Skin of body (tissue), 1 donor: ENCODE measurements at regions not wholly inside any gene's neighbourhood (a gene's known extent, or its start where the extent isn't known, plus 50 kb on each side); places are given as distances from the start of the nearest gene placed in this dataset.
"Not testable (repeated sequence)": the region's sequence is repeated elsewhere in the genome, so short reads cannot be mapped to it uniquely, and the experiment has no call there.

ENCODE experiments used
- DNase-seq: peaks from one replicate; lab custom pipeline; 2025; lab: John Stamatoyannopoulos, UW

DNA sequence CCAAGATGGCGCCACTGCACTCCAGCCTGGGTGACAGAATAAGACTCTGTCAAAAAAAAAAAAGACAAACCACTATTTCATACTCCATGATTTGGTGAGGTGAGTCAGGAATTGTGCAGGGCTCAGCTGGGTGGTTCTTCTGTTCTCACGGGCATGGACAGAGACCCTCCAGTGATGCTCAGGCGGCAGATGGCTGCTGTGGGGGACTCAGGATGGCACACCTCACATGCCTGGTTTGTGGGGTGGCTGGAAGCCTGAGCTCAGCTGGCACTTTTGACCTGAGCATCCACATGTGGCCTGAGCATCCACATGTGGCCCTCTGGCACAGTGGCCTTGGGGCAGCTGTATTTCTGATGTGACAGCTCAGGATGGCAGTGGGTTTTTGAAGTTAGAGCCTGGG is 217.2 kb downstream of the IRX2 start:
- no peak for DNase-seq

DNA sequence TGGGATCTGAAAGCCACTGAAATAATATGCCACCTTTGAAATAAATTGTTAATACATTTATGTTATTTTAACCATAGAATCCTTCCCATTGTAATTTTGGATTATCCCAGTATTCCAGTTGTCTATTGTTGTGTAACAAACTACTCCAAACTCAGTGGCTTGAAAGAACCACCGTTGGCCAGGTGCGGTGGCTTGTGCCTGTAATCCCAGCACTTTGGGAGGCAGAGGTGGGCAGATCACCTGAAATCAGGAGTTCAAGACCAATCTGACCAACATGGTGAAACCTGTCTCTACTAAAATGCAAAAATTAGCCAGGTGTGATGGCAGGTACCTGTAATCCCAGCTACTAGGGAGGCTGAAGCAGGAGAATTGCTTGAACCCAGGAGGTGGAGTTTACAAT is 217.6 kb downstream of the IRX2 start:
- DNase-seq, result not testable (repeated sequence)

DNA sequence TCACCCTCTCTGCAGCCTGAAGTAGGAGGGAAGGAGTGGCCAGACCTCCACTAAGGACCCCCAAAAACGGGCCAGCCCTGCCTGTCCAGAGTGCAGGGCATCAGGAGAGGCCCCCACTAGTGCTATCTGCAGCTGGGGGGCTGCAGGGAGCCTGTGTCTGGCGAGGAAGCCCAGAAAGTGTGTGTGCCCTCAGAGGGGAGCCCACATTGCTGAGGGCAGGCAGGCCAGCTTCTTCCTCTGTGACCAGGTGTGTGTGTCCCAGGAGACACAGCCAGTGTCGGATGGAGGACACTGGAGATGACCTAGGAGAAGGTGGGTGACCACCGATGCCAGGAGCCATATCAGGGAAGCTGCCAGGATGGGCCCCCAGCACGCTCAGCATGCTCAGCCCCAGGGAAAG is 218.7 kb downstream of the IRX2 start:
- DNase-seq, result no peak

DNA sequence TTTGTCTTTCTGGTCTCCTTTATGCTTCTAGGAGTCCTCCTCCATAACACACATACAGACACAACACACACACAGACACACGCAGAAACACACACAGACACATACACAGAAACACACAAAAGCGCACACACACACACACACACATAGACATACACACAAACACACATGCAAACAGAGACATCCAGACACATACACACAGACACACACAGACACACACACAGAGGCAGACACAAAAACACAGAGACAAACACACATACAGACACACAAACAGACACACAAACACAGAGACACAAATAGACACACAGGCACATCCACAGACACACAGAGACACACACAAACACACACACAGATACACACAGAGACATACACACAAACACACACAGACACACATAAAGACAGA is 220.2 kb downstream of the IRX2 start:
- DNase-seq, result no peak

DNA sequence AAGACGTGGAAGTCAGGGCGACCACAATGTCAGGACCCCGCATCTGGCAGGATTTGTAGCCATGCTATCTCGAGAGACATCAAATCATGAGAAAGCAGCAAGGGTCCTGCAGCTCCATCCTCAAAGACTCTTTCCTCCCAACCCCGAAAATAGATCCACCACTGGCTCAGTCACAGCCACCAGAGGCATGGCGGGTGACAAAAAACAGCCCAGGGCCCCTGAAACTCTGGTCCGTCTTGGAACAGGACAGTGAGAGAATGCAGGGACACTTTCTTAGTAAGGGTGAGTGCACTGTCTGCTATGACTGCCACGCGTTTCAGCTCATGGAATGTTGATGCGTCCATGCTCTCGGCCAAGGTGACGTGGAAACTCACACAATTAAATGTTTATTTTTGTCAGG is 220.9 kb downstream of the IRX2 start:
- DNase-seq, result no peak

DNA sequence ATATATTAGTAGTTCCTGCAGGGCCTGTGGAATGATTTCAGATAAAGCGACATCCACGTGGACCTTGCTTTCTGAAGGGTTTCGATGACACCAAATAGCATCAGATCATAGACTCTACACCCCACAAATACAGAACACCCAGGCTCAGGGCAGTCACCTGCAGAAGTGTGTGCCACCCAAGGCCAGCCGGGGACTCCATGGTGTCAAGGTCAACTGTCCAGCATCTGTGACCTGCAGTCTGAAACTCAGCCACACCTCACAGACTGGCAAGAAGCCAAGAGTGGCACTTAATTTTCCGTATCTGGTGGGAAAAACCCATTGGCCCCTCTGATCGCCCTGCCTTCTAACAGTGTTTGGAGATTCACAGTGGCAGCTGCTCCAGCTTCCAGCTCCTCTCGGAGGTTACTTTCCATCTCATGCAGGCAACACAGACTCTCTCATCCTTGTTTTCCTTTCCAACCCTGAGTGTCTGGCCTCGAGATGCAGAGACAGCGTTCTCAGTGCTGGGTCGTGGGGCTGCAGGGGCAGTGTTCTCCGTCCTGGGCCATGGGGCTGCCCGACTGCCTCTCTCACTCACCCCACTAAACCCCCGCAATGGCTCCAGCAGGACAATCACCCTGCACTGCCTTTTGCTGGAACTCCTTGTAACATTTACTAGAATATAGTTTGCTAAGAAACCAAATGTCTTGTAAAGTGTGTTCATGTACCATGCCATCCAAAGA is 221.9 kb downstream of the IRX2 start:
- no peak for DNase-seq

DNA sequence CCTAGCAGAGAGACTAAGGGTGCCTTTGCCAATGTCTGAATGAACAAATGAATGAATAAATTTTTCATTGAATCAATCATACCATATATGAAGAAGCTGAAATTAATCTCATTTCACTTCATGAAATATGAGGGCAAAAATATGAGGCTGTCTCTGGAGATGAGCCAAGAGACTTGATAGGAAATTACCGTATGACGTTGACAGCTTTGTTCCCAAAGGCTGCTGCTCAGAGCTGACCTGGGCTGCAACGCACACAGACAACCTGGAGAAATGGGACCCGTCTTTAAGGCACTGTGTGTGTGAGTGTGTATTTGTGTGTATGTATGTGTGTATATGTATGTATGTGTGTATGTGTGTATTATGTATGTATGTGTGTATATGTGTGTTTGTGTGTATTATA is 226.1 kb downstream of the IRX2 start:
- DNase-seq, result no peak

DNA sequence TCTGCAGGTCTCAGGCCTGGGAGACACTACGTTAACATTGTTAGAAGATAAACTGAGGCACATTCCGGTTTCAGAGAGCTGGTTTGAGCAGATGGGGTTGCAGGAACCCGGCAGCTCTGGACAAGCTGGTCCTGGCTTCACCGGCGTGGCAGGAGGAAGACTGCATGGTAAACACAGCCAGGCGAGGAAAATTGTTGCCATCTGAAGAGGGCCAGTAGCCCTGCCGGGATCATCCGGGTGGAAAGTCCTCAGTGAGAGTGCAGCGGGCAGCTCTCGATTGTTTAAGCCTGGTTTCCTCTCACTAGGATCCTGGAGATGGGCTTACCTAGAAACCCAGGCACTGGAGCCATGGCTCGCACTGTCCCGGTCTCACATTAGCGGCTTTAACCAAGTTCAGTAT is 226.9 kb downstream of the IRX2 start:
- no peak for DNase-seq

DNA sequence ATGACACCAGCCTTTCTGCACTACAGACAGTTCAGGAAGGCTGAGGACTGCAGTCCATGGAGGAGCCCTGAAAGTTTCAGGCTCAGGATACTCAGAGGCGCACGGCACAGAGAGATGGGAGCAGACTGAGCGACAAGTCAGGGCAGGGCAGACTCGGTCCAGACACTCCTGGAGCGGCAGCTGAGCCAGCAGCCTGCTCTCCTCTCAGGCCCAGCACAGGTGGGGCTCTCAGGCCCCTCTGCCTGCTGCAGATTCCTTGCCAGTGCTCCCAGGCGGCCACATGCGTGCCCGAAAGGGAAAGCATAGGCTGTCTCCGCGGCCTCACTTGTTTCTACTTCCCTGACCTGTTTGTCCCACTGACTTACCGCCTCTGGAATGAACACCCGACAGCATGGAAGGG is 228.3 kb downstream of the IRX2 start:
- DNase-seq, result no peak

DNA sequence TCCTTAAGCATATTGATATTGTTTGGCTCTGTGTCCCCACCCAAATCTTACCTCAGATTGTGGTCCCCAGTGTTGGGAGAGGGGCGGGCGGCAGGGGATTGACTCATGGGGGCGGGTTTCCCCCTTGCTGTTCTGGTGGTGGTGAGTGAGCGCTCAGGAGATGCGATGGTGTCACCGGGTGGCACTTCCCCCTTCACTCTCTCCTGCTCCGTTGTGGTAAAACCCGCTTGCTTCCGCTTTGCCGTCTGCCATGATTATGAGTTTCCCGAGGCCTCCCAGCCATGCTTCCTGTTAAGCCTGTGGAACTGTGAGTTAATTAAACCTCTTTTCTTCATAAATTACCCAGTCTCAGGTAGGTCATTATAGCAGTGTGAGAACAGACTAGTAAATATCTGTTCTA is 229.1 kb downstream of the IRX2 start:
- DNase-seq, result no peak

DNA sequence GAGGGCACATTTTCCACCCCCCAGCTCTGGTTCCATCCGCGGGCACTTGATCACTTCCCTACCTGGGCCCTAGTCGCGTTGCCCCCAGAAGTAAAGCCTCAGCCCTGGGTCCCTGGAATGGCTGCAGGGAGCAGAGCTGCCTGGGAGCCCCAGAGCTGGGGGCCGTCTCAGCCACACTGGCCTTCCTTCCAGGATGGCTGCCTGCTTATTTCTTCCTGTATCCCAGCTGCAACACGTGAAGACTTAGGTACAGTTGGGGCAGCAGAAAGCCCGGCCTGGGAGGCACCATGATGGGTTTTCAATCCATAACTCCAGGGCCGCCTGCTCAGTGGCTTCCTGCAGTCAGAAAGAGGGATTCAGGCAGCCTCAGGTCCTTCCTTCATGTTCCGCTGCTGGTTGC is 232.3 kb downstream of the IRX2 start:
- no peak for DNase-seq

DNA sequence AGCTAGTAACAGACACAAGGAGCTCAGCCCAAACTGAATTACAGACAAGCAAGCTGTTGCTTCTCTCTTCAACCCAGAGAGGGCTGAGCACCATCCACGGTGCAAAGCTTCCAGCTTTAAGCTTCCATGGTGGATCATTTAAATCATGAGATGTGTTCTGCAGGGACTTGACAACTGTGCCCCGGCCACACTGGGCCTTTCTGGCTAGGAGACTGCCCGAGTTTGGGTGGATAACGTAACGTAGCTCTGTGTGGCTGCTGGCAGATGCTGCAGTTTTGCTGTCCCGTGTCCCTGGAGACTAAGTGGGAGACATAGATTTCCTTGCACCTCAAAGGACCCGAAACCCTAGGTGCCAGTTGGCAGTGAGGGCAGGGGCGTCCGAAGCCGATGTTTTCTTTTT is 234.0 kb downstream of the IRX2 start:
- DNase-seq, result no peak

DNA sequence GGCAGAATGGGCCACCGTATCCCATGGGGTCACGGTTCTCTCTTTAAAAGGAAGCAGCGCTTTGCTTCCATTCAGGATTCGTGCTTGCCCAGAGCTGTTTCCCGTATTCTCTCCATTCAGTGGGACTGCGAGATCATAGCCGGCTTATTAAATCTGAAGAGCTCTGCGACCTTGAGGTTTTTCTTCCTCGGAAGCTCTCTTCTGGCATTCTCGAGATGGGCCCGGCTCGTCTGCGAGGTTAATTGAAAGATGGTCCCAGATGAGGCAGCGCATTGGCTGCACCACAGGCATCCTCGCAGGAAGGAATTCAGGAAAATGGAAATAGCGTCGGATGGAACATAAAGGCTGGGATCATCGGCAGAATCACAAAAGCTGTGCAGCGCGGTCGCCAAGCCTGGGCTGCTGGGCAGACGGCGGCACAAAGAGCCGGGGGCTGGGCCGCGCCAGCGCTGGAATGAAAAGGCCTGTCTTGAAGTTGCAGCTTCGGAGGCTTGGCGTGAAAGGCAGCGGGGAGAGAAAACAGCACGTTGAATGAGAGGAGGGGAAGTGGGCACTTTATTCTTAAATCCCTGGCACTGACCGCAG is 236.2 kb downstream of the IRX2 start:
- DNase-seq, result no peak

DNA sequence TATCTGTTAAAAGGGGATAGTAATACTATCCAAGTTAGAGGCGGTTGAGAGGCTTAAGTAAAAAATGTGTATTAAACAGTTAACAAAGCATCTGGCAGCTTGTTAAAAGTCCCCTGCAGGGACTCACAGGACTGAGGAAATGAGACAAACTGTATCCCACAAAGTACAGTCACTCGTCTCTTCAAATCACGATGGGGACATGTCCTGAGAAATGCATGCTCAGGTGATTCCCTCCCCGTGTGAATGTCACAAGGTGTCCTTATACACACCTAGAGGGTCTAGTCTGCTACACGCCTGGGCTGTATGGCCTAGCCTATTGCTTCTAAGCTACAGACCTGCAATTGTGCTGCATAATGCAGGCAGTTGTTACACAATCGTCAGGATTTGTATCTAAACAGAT is 237.0 kb downstream of the IRX2 start:
- peak; percentile 5 for DNase-seq

DNA sequence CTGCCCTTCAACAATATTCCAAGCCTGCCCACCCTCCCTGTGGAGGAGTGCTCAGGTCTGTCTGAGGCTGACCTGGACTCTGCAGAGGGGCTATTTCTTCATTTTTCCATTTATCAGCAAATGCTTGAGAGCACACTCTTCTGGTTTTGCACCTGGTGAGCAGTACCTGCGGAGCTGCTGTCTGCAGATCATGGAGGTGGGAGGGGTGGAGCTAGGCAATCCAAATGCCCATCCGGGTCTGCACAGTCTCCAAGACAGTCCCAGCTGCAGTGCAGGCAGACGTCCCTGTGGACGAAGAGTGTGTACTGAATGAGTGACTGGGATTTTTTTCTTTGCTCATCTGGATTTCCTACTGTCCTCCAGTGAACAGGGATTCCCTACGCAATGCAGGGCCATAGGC is 239.8 kb downstream of the IRX2 start:
- DNase-seq, result no peak

DNA sequence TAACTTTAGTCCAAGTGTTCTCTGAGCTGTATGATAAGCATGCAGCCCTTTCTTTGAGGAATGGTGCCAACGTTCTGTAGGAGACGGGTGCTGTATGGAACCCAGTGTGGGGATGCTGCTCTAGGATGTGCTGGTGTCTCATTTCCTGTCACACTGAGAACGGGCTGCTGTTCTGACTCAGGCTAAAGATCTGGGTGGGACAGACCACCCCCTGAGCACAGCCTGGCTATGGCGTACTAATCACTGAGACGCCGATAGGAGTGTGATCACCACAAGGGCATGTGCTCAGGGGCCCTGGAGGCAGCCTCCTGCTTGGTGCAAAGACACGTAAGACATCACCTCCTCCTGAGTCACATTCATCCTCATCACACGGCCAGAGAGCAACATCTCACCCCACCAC is 240.4 kb downstream of the IRX2 start:
- no peak for DNase-seq

DNA sequence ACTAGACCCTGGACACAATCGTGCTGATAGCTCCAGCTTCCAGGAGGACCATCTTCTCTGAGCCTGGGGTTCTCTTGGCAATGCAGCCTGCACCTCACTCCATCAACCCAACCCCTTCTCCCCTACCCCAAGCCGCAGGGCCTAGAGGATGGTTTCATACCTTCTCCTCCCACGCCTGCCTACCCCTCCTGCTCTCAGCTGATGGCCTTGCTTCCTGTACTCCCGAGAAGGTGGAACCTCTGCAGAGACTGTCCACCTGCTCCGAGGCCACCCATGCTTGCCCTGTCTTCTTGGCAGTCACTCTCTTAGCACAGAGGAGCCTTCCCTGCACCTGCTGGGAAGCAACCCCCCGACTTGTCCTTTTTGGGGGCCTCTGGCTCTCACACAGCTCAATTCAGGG is 241.9 kb downstream of the IRX2 start:
- DNase-seq, result no peak

DNA sequence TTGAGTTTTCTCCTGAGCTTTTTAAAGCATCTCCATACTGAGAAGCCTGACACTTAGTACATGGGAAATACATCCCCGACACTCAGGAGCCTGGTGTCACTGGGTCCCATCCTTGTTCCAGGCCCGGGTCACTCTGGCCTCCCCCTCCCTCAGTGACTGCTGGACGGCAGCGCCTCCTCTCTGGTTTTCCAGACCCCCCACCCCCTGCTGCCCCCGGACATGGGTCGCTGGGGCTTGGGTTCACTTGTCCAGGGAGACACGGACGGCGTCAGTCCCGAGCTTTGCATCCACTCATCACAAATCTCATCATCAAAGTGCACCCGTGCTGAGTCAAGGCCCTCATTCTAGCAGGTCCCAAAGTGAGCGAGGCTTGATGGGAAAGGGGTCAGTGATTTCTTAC is 243.0 kb downstream of the IRX2 start:
- DNase-seq, result no peak

DNA sequence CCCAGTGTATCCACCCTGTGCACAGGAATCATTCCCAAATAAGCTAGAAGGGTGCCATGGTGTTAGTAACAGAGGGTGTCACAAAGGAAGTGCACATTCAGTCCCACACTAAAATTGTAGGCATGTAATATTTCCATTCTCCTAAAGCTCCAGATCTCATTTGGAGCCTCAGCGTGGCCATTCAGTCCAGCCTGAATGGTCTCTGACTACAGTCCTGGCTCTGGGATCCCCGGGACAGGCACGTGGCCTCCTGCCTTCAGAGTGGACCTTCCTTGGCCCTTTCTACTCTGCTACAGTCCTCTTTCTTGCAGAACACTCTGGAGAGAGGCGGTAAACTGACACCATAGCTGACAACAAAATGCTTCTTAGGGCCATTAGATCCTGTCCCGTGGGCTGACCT is 243.9 kb downstream of the IRX2 start:
- no peak for DNase-seq

DNA sequence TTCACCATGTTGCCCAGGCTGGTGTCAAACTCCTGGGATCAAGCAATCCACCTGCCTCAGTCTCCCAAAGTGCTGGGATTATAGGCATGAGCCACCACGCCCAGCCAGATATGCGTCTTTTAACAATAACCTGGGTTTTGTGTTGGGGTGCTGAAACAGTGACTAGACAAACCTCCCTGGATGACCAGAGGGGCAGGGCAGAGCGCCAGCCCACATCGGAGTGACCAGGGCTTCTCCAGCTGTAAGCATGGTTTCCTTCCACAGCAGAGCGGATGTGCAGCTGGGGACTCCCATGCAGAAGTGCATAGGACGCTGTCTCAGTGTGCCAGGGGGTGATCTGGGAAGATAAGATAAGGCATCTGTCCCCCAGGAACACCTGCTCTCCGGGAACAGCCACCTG is 244.9 kb downstream of the IRX2 start:
- no peak for DNase-seq

DNA sequence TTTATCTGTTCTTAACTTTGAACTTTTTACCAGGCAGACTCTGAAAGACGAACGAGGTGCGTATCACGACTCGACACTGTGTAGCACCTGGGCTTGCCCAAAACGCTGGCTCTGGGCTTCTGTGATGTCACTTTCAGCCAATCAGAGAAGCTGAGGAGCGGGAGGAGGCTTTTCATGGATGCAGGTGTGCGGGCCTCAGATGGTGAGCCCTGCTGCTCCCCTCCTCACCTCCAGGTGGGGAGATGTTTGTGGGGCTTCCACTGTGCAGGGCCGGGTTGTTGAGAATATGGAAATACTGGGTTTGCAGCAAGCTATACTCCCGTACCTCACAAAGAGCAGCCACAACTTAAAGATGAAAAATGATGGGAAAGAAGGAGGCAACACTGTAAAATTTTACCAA is 246.3 kb downstream of the IRX2 start:
- no peak for DNase-seq

DNA sequence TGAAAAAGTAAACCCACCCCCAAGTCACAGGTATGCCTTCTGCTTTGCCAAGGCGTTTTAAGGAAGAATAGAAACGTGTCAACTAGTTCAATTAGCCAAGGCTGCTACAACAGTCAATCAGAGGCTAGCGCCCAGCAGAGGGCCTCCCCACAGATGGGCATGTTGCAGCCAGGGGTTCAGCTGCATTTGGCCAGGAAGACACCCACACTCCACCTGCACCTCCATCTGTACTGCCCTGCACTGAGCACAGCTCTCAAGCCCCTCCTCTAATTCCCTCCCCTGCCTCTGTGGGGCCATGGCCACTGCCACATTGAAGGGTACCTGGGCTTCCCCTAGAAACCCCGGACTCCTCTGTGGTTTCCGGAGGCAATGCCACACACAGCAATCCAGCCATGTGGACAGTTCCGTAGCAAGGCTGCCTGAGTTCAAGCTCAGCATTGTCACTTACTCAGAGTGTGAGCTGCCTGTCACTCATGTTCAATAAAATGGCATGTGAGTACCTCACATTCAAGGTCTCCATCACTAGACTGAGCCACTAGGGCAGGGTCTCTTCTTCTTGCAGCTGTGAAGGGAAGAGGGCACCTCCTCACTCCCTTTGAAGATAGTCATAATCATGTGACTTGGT is 248.4 kb downstream of the IRX2 start:
- no peak for DNase-seq

DNA sequence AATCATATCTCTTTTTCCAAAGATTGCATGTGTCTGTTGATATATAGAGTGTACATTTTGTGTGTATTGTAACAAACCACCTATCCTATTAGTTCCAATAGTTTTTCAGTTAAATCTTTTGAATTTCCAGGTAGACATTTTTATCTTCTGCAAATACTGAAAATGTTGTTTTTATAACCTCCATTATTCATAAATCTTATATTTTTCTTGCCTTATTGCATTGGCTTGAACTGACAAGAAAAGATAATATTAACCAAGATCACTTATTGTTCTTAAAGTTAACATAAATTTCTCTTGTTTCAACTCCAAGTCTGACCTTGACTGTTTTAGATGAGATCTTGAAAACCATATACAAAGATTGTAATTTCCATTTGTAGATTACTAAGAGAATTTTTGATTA is 251.6 kb downstream of the IRX2 start:
- DNase-seq, result no peak
